ENCODE measurements at regions not wholly inside any gene's neighbourhood (a gene's known extent, or its start where the extent isn't known, plus 50 kb on each side); places are given as distances from the start of the nearest gene placed in this dataset.

GRCh38 chr17:22510504-22510903 lies 818.2 kb downstream of the KCNJ18 start:
- TF ChIP-seq ZNF274 (IDR thresholded peaks at IDR 0.05; ENCODE audit: low read depth, low read length) = no peak
- TF ChIP-seq YY1 (IDR thresholded peaks at IDR 0.05; ENCODE audit: insufficient read depth, insufficient read length) = no peak

Data from NT2/D1 (cell line).